Endothelial cell of umbilical vein (primary cell): ENCODE measurements at regions not wholly inside any gene's neighbourhood (a gene's known extent, or its start where the extent isn't known, plus 50 kb on each side); places are given as distances from the start of the nearest gene placed in this dataset.

ENCODE experiments used
- BruUV-seq: library from RNA; stranded (reverse); fragments of 400-500 nt; replicated peaks from 2 replicates; lab custom pipeline; 2021; lab: Mats Ljungman, UMichigan
- CTCF ChIA-PET: fragments of 300-600, 350-600 bp; sonication (Branson Sonifier 250); formaldehyde crosslinking; loops from one replicate; lab custom pipeline; 2021; ENCODE audit warnings: antibody characterized with exemption, inconsistent platforms; lab: Charles Lee
- POLR2A ChIA-PET: fragments of 300-600, 350-600 bp; sonication (Branson Sonifier 250); formaldehyde crosslinking; loops from one replicate; lab custom pipeline; 2021; ENCODE audit warnings: antibody characterized with exemption, inconsistent platforms; lab: Charles Lee
- DNase-seq: peaks from one replicate; pipeline ENCODE4 v3.0.0-alpha.2; 2011; ENCODE audit warnings: low read depth, low spot score
- FAIRE-seq: peaks from 2 replicates; lab custom pipeline; 2011; peaks lifted over from hg19 to GRCh38; lab: Jason Lieb, UNC
- H2AFZ ChIP-seq: 2 replicates; pipeline ENCODE4 v1.6.0; 2012; ENCODE audit warnings: low read depth, low read length, control low read depth, inconsistent platforms
- H3K27ac ChIP-seq: 2 replicates; pipeline ENCODE4 v1.5.1; 2011; ENCODE audit warnings: low read depth, mild to moderate bottlenecking, control low read depth, low read length, moderate library complexity; ENCODE audit not compliant: insufficient read depth
- H3K27me3 ChIP-seq, 2 experiments: 2 replicates each; pipeline versions ENCODE4 v1.6.0 to v1.6.1; 2011; ENCODE audit warnings: low read length in 2 of 2, mixed read lengths in 1 of 2; ENCODE audit not compliant: control insufficient read depth in 2 of 2, insufficient read depth in 2 of 2
- H3K36me3 ChIP-seq, 2 experiments: 2 replicates in 1 of 2; 3 replicates in 1 of 2; pipeline ENCODE4 v1.5.1; 2011; ENCODE audit warnings: low read length in 2 of 2, mild to moderate bottlenecking in 1 of 2, moderate library complexity in 1 of 2; ENCODE audit not compliant: control insufficient read depth in 2 of 2, insufficient read depth in 2 of 2; ENCODE audit errors: extremely low read depth in 1 of 2
- H3K4me1 ChIP-seq: 3 replicates; pipeline ENCODE4 v1.5.1; 2011; ENCODE audit warnings: mild to moderate bottlenecking, low read length; ENCODE audit not compliant: control insufficient read depth, insufficient read depth; ENCODE audit errors: extremely low read depth
- H3K4me2 ChIP-seq: 2 replicates; pipeline ENCODE4 v1.6.1; 2011; ENCODE audit warnings: low read length, control low read depth, mixed read lengths; ENCODE audit not compliant: insufficient read depth
- H3K4me3 ChIP-seq, 3 experiments: fragments of 200-600 bp in 1 of 3; sonication (generic), shearing (Covaris generic) in 1 of 3; replicated peaks in 1 of 3; 2 replicates each; pipeline ENCODE4 v1.5.1; 2011 to 2016; ENCODE audit warnings: control low read depth in 3 of 3, low read length in 3 of 3, mild to moderate bottlenecking in 2 of 3, inconsistent platforms in 1 of 3, low read depth in 1 of 3, moderate library complexity in 1 of 3; ENCODE audit not compliant: insufficient read depth in 1 of 3
- H3K79me2 ChIP-seq: 2 replicates; pipeline ENCODE4 v1.6.0; 2012; ENCODE audit warnings: low read length, inconsistent platforms; ENCODE audit not compliant: control insufficient read depth, insufficient read depth
- H3K9ac ChIP-seq: replicated peaks from 2 replicates; pipeline ENCODE3; 2011; ENCODE audit warnings: low read length, control low read depth; ENCODE audit not compliant: insufficient read depth; ENCODE audit errors: extremely low read depth
- H3K9me1 ChIP-seq: replicated peaks from 3 replicates; pipeline ENCODE4 v1.6.0; 2011; ENCODE audit warnings: mild to moderate bottlenecking, low read length; ENCODE audit not compliant: control insufficient read depth, insufficient read depth; ENCODE audit errors: extremely low read depth
- H3K9me3 ChIP-seq: replicated peaks from 2 replicates; pipeline ENCODE4 v1.5.1; 2012; ENCODE audit warnings: low read length, inconsistent platforms; ENCODE audit not compliant: control insufficient read depth, insufficient read depth
- H4K20me1 ChIP-seq: replicated peaks from 2 replicates; pipeline ENCODE3; 2011; ENCODE audit warnings: mild to moderate bottlenecking, low read length; ENCODE audit not compliant: control insufficient read depth, insufficient read depth; ENCODE audit errors: extremely low read depth
- CTCF ChIP-seq, 2 donors: IDR thresholded peaks; 1 replicate in 1 of 2; 2 replicates in 1 of 2; pipeline ENCODE4 v1.5.1; 2011; ENCODE audit warnings: low read length in 2 of 2, mild to moderate bottlenecking in 2 of 2, moderate library complexity in 2 of 2, control low read depth in 1 of 2, inconsistent platforms in 1 of 2, low read depth in 1 of 2; ENCODE audit not compliant: insufficient read depth in 1 of 2; ENCODE audit errors: extremely low read depth in 1 of 2
- EZH2 ChIP-seq: IDR thresholded peaks from 2 replicates; pipeline ENCODE4 v1.6.1; 2012; ENCODE audit warnings: borderline replicate concordance, low read depth, mild to moderate bottlenecking, moderate library complexity, low read length, inconsistent platforms; ENCODE audit not compliant: severe bottlenecking
- FOS ChIP-seq: IDR thresholded peaks from 2 replicates; pipeline ENCODE4 v1.6.1; 2011; ENCODE audit warnings: mild to moderate bottlenecking, low read length, moderate library complexity, borderline replicate concordance; ENCODE audit not compliant: insufficient read depth
- GATA2 ChIP-seq: IDR thresholded peaks from 2 replicates; pipeline ENCODE4 v1.7.0; 2011; ENCODE audit warnings: low read depth, mild to moderate bottlenecking, moderate library complexity, mixed read lengths, low read length; ENCODE audit not compliant: insufficient read length, insufficient read depth
- JUN ChIP-seq: IDR thresholded peaks from 2 replicates; pipeline ENCODE4 v1.6.1; 2011; ENCODE audit warnings: borderline replicate concordance, low read depth; ENCODE audit not compliant: insufficient read length, insufficient read depth
- MAX ChIP-seq: IDR thresholded peaks from 2 replicates; pipeline ENCODE4 v1.6.1; 2011; ENCODE audit not compliant: insufficient read depth, insufficient read length
- MYC ChIP-seq: IDR thresholded peaks from one replicate; pipeline ENCODE4 v1.6.1; 2011; ENCODE audit warnings: mild to moderate bottlenecking, low read depth, low read length
- POLR2A ChIP-seq: IDR thresholded peaks from 2 replicates; pipeline ENCODE4 v1.6.1; 2012; ENCODE audit warnings: low read depth, mild to moderate bottlenecking, control low read depth, low read length
- POLR2AphosphoS5 ChIP-seq: IDR thresholded peaks from 2 replicates; pipeline ENCODE4 v1.6.1; 2012; ENCODE audit warnings: low read depth, mild to moderate bottlenecking, control low read depth, low read length, moderate library complexity; ENCODE audit not compliant: insufficient read depth
- dilution Hi-C: fragments of 300-500 bp; cut with MboI; formaldehyde crosslinking; loops from one replicate; pipeline ENCODE4 v1.15.0; 2019; ENCODE audit warnings: low sequenced_read_pairs; ENCODE audit not compliant: extremely low pct_ligation_motif_present
- intact Hi-C: fragments of 100-400 bp; cut with micrococcal nuclease; formaldehyde crosslinking; loops from one replicate; pipeline ENCODE4 v1.10.0; 2022

DNA sequence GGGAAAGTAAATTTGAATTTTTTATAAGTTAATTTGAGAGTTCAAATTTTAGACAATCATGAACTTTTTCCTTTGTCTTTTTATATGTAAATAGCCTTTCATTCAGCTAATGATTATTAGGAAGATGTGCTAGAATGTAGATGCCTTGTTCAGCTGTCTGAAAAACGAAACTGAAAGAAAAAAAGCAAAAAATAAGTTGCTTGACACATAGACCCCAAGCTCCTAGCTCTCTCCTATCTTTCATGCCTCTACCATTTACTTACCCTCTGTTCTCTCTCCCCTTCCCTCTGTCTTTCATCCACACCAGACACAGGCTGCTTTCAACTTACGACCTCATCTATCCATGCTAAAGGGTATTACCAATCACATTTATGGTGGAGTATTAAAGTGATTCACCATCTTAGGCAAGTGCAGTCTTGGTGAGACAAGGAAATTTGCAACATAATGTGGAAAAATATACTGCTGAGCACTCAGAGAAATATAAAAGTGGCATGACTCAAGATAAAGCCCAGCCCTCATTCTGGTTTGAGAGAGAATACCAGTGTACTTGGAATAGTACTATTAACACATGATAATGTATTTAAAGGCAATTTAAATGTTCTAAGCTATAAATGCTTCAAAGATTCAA, 425.6 kb downstream of the SUCLG1 start:
- intact Hi-C loops, result no loop called here
- ChIA-PET CTCF (no interaction called here), POLR2A (no interaction called here)
- Histone ChIP-seq H3K27ac (no peak overlapping the region), H3K9ac (no peak overlapping the region), H3K4me3 (no peak overlapping the region), H2AFZ (no peak overlapping the region), H3K4me1 (no peaks in the 10 kb centered on the region), H3K9me1 (no peaks in the 10 kb centered on the region), H3K4me2 (no peak overlapping the region), H3K27me3 (no peaks in the 10 kb centered on the region), H3K79me2 (no peaks in the 10 kb centered on the region), H3K9me3 (no peaks in the 10 kb centered on the region), H4K20me1 (no peaks in the 10 kb centered on the region), H3K36me3 (no peaks in the 10 kb centered on the region)
- dilution Hi-C loops, result no loop called here
- no TSS peak for BruUV-seq
- TF ChIP-seq JUN (no peak), MAX (no peak), EZH2 (no peak), FOS (no peak), MYC (no peak), POLR2AphosphoS5 (no peak), POLR2A (no peak), CTCF (IDR thresholded peaks at IDR 0.05; ENCODE audit: extremely low read depth in 1 of 2, insufficient read depth in 1 of 2, low read depth in 1 of 2, low read length in 2 of 2) (no peak), GATA2 (no peak)
- no peak for DNase-seq
- FAIRE-seq, result no peak
